HG02973 (cell line): ENCODE measurements at regions not wholly inside any gene's neighbourhood (a gene's known extent, or its start where the extent isn't known, plus 50 kb on each side); places are given as distances from the start of the nearest gene placed in this dataset.
"Not testable (repeated sequence)": the region's sequence is repeated elsewhere in the genome, so short reads cannot be mapped to it uniquely, and the experiment has no call there.

Experiments
- ATAC-seq: cut with Tn5 transposase; IDR thresholded peaks from one replicate; pipeline ENCODE4 v1.9.1; 2021; ENCODE audit warnings: moderate library complexity; ENCODE audit not compliant: unreplicated experiment

DNA sequence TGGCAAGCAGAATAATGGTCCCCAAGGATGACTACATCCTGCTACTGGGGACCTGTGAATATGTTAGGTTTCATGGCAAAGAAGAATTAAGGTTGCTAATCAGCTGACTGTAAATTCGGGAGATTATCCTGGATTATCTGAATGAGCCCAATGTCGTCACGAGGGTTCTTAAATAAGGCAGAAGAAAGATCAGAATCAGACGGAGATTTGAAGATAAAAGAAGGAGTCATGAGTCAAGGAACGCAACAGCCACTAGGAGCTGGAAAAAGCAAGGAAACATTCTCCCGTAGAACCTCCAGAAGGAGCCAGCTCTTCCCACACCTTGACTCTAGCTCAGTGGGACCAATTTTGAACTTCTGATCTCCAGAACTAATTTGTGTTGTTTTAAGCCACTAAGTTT, 82.9 kb upstream of the APBB1IP start:
- ATAC-seq, result no peak

DNA sequence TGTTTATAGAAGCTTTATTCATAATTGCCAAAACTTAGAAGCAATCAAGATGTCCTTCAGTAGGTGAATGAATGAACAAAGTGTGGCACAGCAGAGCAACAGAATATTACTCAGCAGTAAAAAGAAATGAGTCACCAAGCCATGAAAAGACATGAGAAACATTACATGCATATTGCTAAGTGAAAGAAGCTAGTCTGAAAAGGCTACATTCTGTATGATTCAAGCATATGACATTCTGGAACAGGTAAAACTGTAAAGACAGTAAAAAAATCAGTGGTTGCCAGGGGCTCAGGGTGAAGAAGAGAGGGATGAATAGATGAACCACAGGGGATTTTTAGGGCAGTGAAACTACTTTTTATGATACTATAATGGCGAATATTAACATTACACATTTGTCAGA, 80.9 kb upstream of the APBB1IP start:
- peak; percentile 86 for ATAC-seq

DNA sequence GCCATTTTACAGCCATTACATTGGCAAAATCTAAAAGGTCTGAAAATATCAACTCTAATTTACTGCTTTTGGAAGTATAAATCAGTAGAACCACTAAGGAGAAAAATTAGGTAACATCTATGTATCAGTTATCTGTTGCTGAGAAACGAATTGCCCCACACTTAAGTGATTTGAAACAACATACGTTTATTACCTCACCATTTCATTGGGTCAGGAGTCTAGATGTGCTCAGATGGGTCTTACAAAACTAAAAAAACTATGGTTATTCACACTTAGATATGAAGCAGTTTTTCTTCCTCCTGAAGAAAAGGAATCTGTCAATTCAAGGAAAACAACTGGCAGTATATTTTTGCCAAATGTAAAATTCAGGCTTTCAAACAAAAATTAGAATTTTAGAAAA, 80.1 kb upstream of the APBB1IP start:
- ATAC-seq, result no peak

DNA sequence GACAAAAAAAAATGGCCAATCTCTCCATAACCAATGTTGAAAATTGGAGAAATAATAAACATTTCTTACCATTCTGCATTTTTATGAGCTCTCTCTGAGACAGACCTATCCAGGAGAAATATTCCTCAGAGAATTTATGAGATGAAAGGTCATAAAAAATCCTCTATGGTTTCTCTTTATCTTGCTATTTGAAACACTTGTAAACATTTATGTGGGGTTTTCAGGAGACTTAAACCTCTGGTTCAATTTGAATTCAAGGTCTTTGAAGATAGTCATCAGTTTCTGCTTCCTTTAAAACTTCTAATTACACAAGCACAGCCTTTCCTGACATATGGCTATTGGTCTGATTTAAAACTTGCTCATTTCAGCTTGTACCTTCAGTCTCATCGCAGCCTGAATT, 78.5 kb upstream of the APBB1IP start:
- ATAC-seq, result no peak

DNA sequence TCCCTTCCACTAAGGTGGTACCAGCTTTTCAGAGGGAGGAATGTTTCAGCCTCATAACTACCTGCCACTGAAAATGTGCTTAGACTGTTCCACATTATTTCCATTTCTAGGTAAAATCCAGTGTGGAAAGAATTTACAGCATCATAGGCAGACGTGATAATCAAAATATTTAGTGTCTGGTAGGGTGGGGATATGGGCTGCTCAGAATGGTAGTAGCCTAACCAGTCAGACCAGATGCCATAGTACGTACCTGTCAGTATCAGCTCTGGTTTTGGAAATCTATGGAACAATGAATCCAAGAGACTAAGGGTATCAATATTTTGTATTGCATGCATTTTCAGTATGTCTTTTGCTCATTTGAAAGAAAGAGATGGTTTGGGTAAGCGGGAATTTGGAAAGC, 76.8 kb upstream of the APBB1IP start:
- no peak for ATAC-seq

DNA sequence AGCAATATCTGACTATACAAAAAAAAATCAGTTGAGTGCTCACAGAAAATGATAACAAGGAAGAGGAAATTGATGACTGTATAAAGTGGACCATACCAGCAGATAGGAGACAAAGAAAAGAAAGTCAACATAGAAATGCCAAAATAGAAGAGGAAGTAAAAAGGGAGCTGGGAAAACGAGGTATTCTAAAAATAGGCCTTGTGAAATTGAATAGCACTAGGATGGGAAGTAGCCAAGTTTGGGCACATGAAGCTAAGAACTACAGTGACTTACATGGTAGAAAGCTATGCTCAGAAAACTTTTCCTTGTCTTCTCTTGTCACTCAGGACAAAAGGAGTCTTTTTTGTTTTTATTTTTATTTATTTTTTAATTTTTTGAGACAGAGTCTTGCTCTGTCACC, 76.2 kb upstream of the APBB1IP start:
- ATAC-seq, result no peak

DNA sequence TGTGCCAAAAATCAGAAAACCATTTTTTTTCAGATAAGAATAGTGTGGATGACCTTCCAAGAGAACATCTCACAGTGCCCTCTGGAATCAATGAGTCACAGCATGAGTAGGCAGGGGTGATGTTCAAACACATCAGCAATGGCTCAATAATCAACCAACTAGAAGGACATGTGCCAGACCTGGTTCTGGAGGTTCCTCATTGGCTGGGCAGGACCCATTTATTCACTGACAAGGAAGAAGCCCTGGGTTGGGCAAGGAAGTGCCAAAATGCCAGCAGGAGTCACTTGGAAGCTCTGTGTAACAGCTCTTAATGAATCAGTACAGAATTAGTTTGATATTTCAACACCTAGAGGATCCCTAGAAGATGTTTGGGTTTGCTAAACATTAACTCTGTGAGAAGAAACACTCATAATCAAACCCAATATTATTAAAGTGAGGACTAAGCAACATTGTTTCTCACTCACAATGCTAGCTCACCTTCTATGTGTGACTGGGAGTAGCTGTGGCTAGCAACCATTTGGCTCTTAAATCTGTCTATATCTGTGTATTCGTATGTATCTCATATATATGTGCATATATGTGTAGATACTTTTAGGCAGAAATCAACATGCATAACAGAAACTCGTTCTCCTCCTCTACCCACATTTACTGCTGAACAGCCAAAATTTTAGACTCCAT, 72.3 kb upstream of the APBB1IP start:
- no peak for ATAC-seq

DNA sequence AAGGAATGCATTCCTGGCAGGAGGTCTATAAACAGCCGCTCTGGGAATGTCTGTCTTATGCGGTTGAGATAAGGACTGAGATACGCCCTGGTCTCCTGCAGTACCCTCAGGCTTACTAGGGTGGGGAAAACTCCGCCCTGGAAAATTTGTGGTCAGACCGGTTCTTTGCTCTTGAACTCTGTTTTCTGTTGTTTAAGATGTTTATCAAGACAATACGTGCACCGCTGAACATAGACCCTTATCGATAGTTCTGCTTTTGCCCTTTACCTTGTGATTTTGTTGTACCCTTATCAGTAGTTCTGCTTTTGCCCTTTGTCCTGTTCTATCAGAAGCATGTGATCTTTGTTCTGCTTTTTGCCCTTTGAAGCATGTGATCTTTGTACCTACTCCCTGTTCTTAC, 71.1 kb upstream of the APBB1IP start:
- ATAC-seq, result not testable (repeated sequence)

DNA sequence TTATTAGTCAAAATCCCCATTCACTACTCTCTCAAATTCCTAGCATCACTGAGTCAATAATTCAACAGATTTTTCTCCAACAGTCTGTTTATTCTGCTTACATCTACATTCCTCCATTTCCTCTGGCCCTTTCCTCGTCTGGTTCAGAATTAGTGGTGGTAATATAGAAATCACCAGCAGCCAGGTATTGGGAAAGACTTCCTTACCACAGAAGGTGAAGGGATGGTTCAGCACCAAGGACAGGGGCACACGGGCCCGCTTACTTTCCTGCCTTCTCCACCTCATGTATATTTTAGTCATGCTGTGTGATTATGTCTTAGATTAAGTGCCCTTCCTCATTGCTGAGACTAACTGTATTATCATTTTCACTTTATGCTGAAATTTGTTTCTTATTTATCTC, 70.4 kb upstream of the APBB1IP start:
- ATAC-seq, result no peak

DNA sequence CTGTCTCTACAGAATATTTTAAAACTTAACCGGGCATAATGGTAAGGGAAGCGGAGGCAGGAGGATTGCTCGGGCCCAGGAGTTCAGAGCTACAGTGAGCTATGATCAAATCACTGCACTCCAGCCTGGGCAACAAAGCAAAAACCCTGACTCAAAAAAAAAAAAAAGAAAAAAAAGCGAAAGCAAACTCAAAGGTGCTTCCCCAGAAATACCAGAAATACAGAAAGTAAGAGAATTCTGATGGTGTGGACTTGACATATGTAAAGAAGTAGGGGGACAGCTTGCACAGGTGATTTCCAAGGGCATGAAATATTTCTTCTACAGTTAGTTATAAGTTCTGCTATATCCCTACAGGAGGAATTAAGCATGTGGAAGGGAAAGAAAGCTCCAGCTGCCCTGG, 69.7 kb upstream of the APBB1IP start:
- ATAC-seq, result peak; percentile 40

DNA sequence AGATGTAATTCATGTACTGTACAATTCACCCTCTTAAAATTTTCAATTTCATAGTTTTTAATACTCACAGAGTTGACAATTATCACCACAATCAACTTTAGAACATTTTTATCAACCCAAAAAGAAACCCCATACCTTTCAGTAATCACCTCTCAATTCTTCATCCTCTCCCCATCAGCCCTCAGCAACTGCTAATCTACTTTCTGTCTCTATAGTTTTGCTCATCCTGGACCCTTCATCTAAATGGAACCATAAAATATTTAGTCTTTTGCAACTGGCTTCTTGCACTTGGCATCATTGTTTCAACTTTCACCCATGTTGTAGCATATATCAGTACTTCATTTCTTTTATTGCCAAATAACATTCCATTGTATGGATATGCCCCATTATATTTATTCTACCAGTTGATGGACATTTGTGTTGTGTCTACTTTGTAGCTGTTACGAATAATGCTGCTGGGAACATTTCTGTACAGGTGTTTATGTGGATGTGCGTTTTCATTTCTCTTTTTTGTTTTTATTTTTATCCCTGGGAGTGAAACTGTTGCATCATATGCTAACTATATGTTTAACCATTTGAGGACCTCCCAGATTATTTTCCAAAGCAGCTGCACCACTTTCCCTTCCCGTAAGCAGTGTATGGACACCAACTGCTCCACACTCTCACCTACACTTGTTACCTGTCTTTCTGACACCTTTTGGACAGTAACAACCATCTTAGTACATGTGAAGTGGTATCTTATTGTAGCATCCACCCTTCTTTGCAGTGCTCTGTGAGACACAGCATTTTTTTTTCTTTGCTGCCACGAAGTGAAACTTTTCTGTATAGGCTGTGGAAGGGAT, 65.4 kb upstream of the APBB1IP start:
- peak; percentile 58 for ATAC-seq

DNA sequence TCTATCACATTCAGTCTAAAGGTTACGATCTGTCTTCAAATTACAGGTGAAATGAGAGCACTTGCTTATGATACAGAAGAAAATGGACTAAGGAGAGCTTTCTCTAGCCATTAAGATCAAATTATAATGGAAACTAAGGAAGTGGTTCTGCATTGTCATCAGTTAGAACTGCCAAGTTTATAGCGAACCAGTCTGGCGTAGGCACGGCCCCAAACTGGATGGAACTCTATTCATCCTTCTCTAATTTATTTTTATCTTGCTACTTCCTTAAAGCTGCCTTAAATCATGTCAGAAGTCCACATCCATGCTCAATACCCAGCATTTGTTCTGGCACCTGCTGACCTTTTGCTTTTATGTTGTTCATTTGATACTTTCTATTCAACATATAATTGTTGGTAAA, 63.7 kb upstream of the APBB1IP start:
- no peak for ATAC-seq

DNA sequence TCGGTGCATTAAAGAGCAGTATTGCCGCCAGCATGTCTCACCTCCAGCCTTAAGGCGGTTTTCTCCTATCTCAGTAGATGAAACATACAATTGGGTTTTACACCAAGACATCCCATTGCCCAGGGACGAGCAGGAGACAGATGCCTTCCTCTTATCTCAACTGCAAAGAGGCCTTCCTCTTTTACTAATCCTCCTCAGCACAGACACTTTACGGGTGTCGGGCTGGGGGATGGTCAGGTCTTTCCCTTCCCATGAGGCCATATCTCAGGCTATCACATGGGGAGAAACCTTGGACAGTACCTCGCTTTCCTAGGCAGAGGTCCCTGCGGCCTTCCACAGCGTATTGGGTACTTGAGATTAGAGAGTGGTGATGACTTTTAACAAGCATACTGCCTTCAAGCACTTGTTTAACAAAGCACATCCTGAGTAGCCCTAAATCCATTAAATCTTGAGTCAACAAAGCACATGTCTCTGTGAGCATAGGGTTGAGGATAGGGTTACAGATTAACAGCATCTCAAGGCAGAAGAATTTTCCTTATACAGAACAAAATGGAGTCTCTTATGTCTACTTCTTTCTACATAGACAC, 60.8 kb upstream of the APBB1IP start:
- not testable (repeated sequence) for ATAC-seq

DNA sequence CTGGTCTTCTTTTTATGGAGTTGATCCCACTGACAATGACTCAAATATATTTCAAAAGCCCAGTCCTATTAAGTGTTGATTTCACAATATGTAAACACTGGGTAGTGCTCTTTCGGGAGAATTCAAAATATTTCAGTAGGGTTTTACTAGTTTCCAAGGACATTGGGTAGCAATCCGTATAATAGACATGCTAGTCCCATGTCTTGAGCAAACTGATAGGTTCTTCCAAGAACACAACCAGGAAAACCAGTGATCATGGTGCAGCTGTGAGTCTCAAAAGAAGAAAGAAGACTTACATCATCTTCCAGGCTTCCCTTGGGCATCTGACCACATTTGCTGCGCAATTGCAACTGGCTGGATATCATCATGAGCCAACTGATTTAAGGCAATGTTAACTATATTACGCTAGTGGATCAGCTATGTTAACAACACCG, 59.3 kb upstream of the APBB1IP start:
- no peak for ATAC-seq

DNA sequence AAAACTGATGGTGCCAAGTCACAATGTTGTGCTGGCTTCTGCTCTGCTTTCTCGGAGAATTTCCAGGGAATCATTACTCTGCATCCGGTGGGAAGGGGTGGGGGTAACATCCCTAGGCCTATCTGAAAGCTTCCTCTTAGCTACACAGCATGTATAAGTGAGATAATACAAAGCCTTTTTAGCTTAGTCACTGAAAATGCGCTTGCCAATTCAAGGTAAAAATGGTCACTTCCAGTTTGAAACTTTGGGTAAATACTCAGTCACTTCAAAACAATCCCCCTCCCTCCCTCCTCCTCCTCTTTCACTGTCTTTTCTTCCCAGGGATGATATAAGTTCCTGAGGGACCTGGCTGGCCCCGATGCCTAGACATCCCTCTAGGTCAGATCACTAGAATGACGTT, 57.3 kb upstream of the APBB1IP start:
- no peak for ATAC-seq

DNA sequence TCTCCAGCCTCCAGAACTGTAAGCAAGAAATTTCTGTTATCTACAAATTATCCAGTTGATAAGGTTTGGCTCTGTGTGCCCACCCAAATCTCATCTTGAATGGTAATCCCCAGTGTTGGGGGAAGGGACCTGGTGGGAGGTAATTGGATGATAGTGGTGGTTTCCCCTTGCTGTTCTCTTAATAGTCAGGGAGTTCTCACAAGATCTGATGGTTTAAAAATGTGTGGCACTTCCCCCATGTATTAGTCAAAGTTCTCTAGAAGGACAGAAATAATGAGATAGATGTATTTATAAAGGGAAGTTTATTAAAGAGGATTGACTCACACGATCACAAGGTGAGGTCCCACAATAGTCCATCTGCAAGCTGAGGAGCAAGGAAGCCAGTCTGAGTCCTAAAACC, 56.2 kb upstream of the APBB1IP start:
- no peak for ATAC-seq

DNA sequence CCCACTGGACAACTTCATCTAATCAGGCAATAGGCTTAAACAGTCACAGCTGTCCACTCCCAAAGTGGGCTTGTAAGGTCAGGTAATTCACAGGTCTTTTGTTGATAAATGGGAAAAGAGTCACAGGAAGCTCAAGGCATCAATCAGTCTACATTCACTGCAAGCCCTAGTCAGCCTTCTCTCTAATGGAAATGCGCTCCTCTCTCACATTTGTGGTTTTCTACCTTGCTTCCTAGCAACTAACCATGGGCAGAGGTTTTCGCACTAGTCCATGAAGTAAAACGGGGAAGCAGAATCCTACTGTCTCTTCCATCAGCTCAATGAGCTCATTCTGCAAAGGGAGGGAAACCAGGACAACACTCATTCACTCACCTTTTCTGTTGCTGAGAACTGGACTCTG, 53.5 kb upstream of the APBB1IP start:
- no peak for ATAC-seq

DNA sequence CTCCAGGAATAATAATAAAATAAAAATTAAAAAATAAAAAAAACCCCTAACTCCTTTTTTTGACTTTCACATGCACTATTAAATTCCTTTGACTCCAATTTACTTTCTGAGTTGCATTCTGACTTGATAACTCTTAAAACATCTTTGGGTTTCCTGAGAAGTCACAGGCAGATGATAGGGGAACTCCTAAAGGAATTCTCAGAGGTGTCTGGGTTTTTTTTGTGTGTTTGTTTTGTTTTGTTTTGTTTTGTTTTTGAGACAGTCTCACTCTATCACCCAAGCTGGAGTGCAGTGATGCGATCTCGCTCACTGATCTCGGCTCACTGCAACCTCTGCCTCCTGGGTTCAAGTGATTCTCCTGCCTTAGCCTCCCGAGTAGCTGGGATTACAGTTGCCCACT, 52.7 kb upstream of the APBB1IP start:
- ATAC-seq, result no peak

DNA sequence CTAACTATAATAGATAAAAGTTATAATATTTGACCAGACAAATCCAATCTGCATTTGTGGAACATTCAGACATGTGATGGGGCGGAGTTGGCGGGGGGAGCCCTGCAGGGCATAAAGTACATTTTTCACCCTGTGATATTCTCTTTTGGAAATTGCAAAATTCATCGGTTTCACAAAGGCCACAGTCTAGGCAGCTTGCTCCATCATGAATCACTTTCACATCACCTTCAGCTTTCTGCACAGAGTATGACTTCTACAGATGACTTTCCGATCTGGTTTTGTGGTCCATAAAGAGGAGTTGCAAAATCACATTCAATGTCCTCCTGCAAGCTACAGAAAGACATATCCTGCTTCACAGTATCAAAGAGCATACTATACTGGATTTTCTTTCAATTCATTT, 51.4 kb upstream of the APBB1IP start:
- peak; percentile 58 for ATAC-seq
